Endodermal cell (in vitro differentiated cells): ENCODE measurements at regions not wholly inside any gene's neighbourhood (a gene's known extent, or its start where the extent isn't known, plus 50 kb on each side); places are given as distances from the start of the nearest gene placed in this dataset.

Source experiments
- DNase-seq: peaks from one replicate; pipeline ENCODE4 v3.0.0-alpha.2; 2017
- H3K27ac ChIP-seq: 2 replicates; pipeline ENCODE4 v1.5.1; 2013; ENCODE audit warnings: mild to moderate bottlenecking, low read depth, low read length, moderate library complexity
- H3K27me3 ChIP-seq: 2 replicates; pipeline ENCODE4 v1.6.1; 2013; ENCODE audit warnings: mild to moderate bottlenecking, low read length, moderate library complexity; ENCODE audit not compliant: insufficient read depth, control insufficient read depth, poor library complexity, severe bottlenecking
- H3K36me3 ChIP-seq: 2 replicates; pipeline ENCODE4 v1.7.0; 2013; ENCODE audit warnings: mild to moderate bottlenecking, low read length, moderate library complexity; ENCODE audit not compliant: control insufficient read depth, insufficient read depth
- H3K4me1 ChIP-seq: one replicate; pipeline ENCODE4 v1.7.0; 2013; ENCODE audit warnings: low read length; ENCODE audit not compliant: control insufficient read depth, insufficient read depth
- H3K4me3 ChIP-seq: 2 replicates; pipeline ENCODE4 v1.5.1; 2013; ENCODE audit warnings: mild to moderate bottlenecking, low read length, moderate library complexity
- H3K9ac ChIP-seq: 2 replicates; pipeline ENCODE4 v1.6.1; 2013; ENCODE audit warnings: mild to moderate bottlenecking, low read length, moderate library complexity; ENCODE audit not compliant: poor library complexity, severe bottlenecking; ENCODE audit errors: extremely low read depth
- H3K9me3 ChIP-seq: 2 replicates; pipeline ENCODE4 v1.6.1; 2013; ENCODE audit warnings: mild to moderate bottlenecking, low read length, moderate library complexity; ENCODE audit not compliant: control insufficient read depth
- H3K27ac Mint-ChIP-seq: 2 replicates; pipeline ENCODE4 v1.8.0; 2020; ENCODE audit warnings: mixed read lengths
- H3K27me3 Mint-ChIP-seq: 2 replicates; pipeline ENCODE4 v1.8.0; 2021; ENCODE audit warnings: mild to moderate bottlenecking, mixed read lengths; ENCODE audit not compliant: insufficient read depth
- H3K36me3 Mint-ChIP-seq: 2 replicates; pipeline ENCODE4 v1.8.0; 2020; ENCODE audit warnings: low read depth, mixed read lengths
- H3K4me1 Mint-ChIP-seq: 2 replicates; pipeline ENCODE4 v1.8.0; 2020; ENCODE audit warnings: mixed read lengths
- H3K4me3 Mint-ChIP-seq: 2 replicates; pipeline ENCODE4 v1.8.0; 2020; ENCODE audit warnings: mild to moderate bottlenecking, moderate library complexity, mixed read lengths
- H3K9me3 Mint-ChIP-seq: 2 replicates; pipeline ENCODE4 v1.8.0; 2020; ENCODE audit warnings: mild to moderate bottlenecking, mixed read lengths
- CTCF ChIP-seq: fragments of 200-600 bp; sonication (generic); conservative IDR thresholded peaks from 2 replicates; pipeline ENCODE4 v1.5.0; 2021; ENCODE audit warnings: antibody characterized with exemption, mild to moderate bottlenecking
- WGBS, 2 experiments: methylation state at CpG; one replicate each; pipeline versions ENCODE4 v1.1.5 to v1.1.7; 2013; ENCODE audit warnings: missing lambda C conversion rate in 2 of 2, mixed read lengths in 1 of 2; ENCODE audit not compliant: insufficient coverage in 1 of 2, insufficient read length in 1 of 2; 5-methylcytosine and 5-hydroxymethylcytosine counted together

- Histone ChIP-seq H3K27ac (no peak overlapping the region), H3K9ac (no peak overlapping the region), H3K4me1 (no peaks in the 10 kb centered on the region), H3K36me3 (no peaks in the 10 kb centered on the region), H3K9me3 (no peaks in the 10 kb centered on the region), H3K4me3 (no peak overlapping the region), H3K27me3 (no peaks in the 10 kb centered on the region)
- no peaks in the 10 kb centered on the region for H3K9me3 Mint-ChIP-seq
- H3K27ac Mint-ChIP-seq, result no peak overlapping the region
- H3K4me3 Mint-ChIP-seq, result no peak overlapping the region
- H3K36me3 Mint-ChIP-seq, result no peaks in the 10 kb centered on the region
- WGBS, 2 experiments, result 81 to 84% methylated on average over 3 to 7 of the region's 7 CpGs
- no peaks in the 10 kb centered on the region for H3K27me3 Mint-ChIP-seq
- TF ChIP-seq CTCF, result no peak
- H3K4me1 Mint-ChIP-seq, result peaks cover 3% of the 10 kb centered on the region
- peak; percentile 38 for DNase-seq
These were observed 284.6 kb upstream of the TLE4 start for GRCh38 chr9:79286992-79287707.

GRCh38 chr9:79287708-79288290 lies 284.0 kb upstream of the TLE4 start:
- TF ChIP-seq CTCF, result no peak
- Histone ChIP-seq H3K4me3 (no peak overlapping the region), H3K9ac (no peak overlapping the region), H3K27me3 (no peaks in the 10 kb centered on the region), H3K9me3 (no peaks in the 10 kb centered on the region), H3K4me1 (peaks cover under 1% of the 10 kb centered on the region), H3K27ac (no peak overlapping the region), H3K36me3 (no peaks in the 10 kb centered on the region)
- H3K9me3 Mint-ChIP-seq, result no peaks in the 10 kb centered on the region
- H3K4me1 Mint-ChIP-seq, result peaks cover 3% of the 10 kb centered on the region
- peak; percentile 42 for DNase-seq
- no peaks in the 10 kb centered on the region for H3K36me3 Mint-ChIP-seq
- WGBS, 2 experiments, result 76 to 82% methylated on average over 4 of the region's 4 CpGs
- no peaks in the 10 kb centered on the region for H3K27me3 Mint-ChIP-seq
- H3K27ac Mint-ChIP-seq, result no peak overlapping the region
- no peak overlapping the region for H3K4me3 Mint-ChIP-seq

GRCh38 chr9:79289856-79290255 lies 281.9 kb upstream of the TLE4 start:
- Mint-ChIP-seq H3K27ac (no peak overlapping the region), H3K4me1 (peaks cover 6% of the 10 kb centered on the region), H3K27me3 (no peaks in the 10 kb centered on the region), H3K36me3 (no peaks in the 10 kb centered on the region), H3K4me3 (no peak overlapping the region), H3K9me3 (no peaks in the 10 kb centered on the region)
- DNase-seq, result peak; percentile 20
- H3K36me3 ChIP-seq, result no peaks in the 10 kb centered on the region
- no peaks in the 10 kb centered on the region for H3K27me3 ChIP-seq
- no peak for TF ChIP-seq CTCF
- no peaks in the 10 kb centered on the region for H3K9me3 ChIP-seq
- H3K9ac ChIP-seq, result no peak overlapping the region
- peaks cover 2% of the 10 kb centered on the region for H3K4me1 ChIP-seq
- no peak overlapping the region for H3K27ac ChIP-seq
- 83 to 93% methylated on average over 1 to 3 of the region's 3 CpGs for WGBS, 2 experiments
- H3K4me3 ChIP-seq, result no peak overlapping the region
